ENCODE measurements at regions not wholly inside any gene's neighbourhood (a gene's known extent, or its start where the extent isn't known, plus 50 kb on each side); places are given as distances from the start of the nearest gene placed in this dataset.

GRCh38 chr7:35487841-35488240 is 207.1 kb downstream of the HERPUD2 start:
- H3K9me1 ChIP-seq (replicated peaks; ENCODE audit: control insufficient read depth, extremely low read depth, insufficient read depth, low read length): no peaks in the 10 kb centered on the region
- no peaks in the 10 kb centered on the region for H3K27me3 ChIP-seq (ENCODE audit: control insufficient read depth in 2 of 2, insufficient read depth in 2 of 2, low read length in 2 of 2)
- H3K4me2 ChIP-seq (ENCODE audit: insufficient read depth, low read length): no peak overlapping the region
- POLR2A ChIA-PET: no interaction called here
- no peaks in the 10 kb centered on the region for H3K4me1 ChIP-seq (ENCODE audit: control insufficient read depth, extremely low read depth, insufficient read depth, low read length)
- TF ChIP-seq MAX (IDR thresholded peaks at IDR 0.05; ENCODE audit: insufficient read depth, insufficient read length): no peak
- TF ChIP-seq POLR2A (IDR thresholded peaks at IDR 0.05; ENCODE audit: low read depth, low read length): no peak
- no peak for TF ChIP-seq MYC (IDR thresholded peaks at IDR 0.05; ENCODE audit: low read depth, low read length)
- TF ChIP-seq FOS (IDR thresholded peaks at IDR 0.05; ENCODE audit: borderline replicate concordance, insufficient read depth, low read length): no peak
- no peak for TF ChIP-seq EZH2 (IDR thresholded peaks at IDR 0.05; ENCODE audit: borderline replicate concordance, low read depth, low read length, severe bottlenecking)
- TF ChIP-seq POLR2AphosphoS5 (IDR thresholded peaks at IDR 0.05; ENCODE audit: insufficient read depth, low read depth, low read length): no peak
- no peak for TF ChIP-seq JUN (IDR thresholded peaks at IDR 0.05; ENCODE audit: borderline replicate concordance, insufficient read depth, insufficient read length, low read depth)
- no peak for TF ChIP-seq CTCF (IDR thresholded peaks at IDR 0.05; ENCODE audit: extremely low read depth in 1 of 2, insufficient read depth in 1 of 2, low read depth in 1 of 2, low read length in 2 of 2)
- no peak for TF ChIP-seq GATA2 (IDR thresholded peaks at IDR 0.05; ENCODE audit: insufficient read depth, insufficient read length, low read depth, low read length)
- no peak for FAIRE-seq
- dilution Hi-C loops (cut with MboI; ENCODE audit: extremely low pct_ligation_motif_present, low sequenced_read_pairs) (no loop called here), intact Hi-C loops (cut with micrococcal nuclease) (no loop called here)
- DNase-seq (ENCODE audit: low read depth, low spot score): no peak
- no TSS peak for BruUV-seq (replicated peaks)
- CTCF ChIA-PET: no interaction called here
- H3K36me3 ChIP-seq (ENCODE audit: control insufficient read depth in 2 of 2, extremely low read depth in 1 of 2, insufficient read depth in 2 of 2, low read length in 2 of 2): no peaks in the 10 kb centered on the region
- no peak overlapping the region for H3K9ac ChIP-seq (replicated peaks; ENCODE audit: extremely low read depth, insufficient read depth, low read length)
- no peak overlapping the region for H3K27ac ChIP-seq (ENCODE audit: insufficient read depth, low read depth, low read length)
- no peaks in the 10 kb centered on the region for H3K79me2 ChIP-seq (ENCODE audit: control insufficient read depth, insufficient read depth, low read length)
- H4K20me1 ChIP-seq (replicated peaks; ENCODE audit: control insufficient read depth, extremely low read depth, insufficient read depth, low read length): no peaks in the 10 kb centered on the region
- no peaks in the 10 kb centered on the region for H3K9me3 ChIP-seq (replicated peaks; ENCODE audit: control insufficient read depth, insufficient read depth, low read length)
- no peak overlapping the region for H2AFZ ChIP-seq (ENCODE audit: low read depth, low read length)
- H3K4me3 ChIP-seq (replicated peaks in 1 of 3; ENCODE audit: insufficient read depth in 1 of 3, low read depth in 1 of 3, low read length in 3 of 3): no peak overlapping the region
